Cardiac muscle cell (in vitro differentiated cells and primary cell): ENCODE measurements at regions not wholly inside any gene's neighbourhood (a gene's known extent, or its start where the extent isn't known, plus 50 kb on each side); places are given as distances from the start of the nearest gene placed in this dataset.

Experiments
- DNase-seq, 2 donors: peaks; one replicate each; pipeline versions ENCODE4 v3.0.0 to v3.0.0-alpha.2; 2010 to 2017; ENCODE audit warnings: low read depth in 1 of 2, low spot score in 1 of 2
- H3K27ac ChIP-seq: fragments of 200-600 bp; sonication (generic); 2 replicates; pipeline ENCODE4 v1.5.1; 2016
- H3K27me3 ChIP-seq: fragments of 200-600 bp; sonication (generic); 2 replicates; pipeline ENCODE4 v1.6.0; 2016; ENCODE audit warnings: control low read depth
- H3K36me3 ChIP-seq: fragments of 200-600 bp; sonication (generic); 2 replicates; pipeline ENCODE4 v1.5.1; 2016; ENCODE audit warnings: control low read depth
- H3K4me1 ChIP-seq: fragments of 200-600 bp; sonication (generic); 2 replicates; pipeline ENCODE4 v1.8.1; 2017; ENCODE audit warnings: low read depth, mild to moderate bottlenecking, mixed run types
- H3K4me3 ChIP-seq: fragments of 200-600 bp; sonication (generic); 2 replicates; pipeline ENCODE4 v1.5.1; 2016; ENCODE audit warnings: mild to moderate bottlenecking
- H3K9me3 ChIP-seq: fragments of 200-600 bp; sonication (generic); 2 replicates; pipeline ENCODE4 v1.5.1; 2017; ENCODE audit warnings: low read depth, mild to moderate bottlenecking, control low read depth
- CTCF ChIP-seq: IDR thresholded peaks from 2 replicates; pipeline ENCODE4 v1.5.1; 2012; ENCODE audit warnings: low read depth, mild to moderate bottlenecking, low read length

- no peak for TF ChIP-seq CTCF
- Histone ChIP-seq H3K27me3 (peaks cover 27% of the 10 kb centered on the region), H3K4me3 (no peak overlapping the region), H3K9me3 (no peaks in the 10 kb centered on the region), H3K27ac (no peak overlapping the region), H3K36me3 (no peaks in the 10 kb centered on the region), H3K4me1 (no peaks in the 10 kb centered on the region)
- DNase-seq: no peak
These were observed 136.1 kb upstream of the HAND1 start for GRCh38 chr5:154614125-154614524.

GRCh38 chr5:154612666-154613065, 134.6 kb upstream of the HAND1 start:
- peaks cover 11% of the 10 kb centered on the region for H3K4me1 ChIP-seq
- H3K4me3 ChIP-seq: no peak overlapping the region
- no peaks in the 10 kb centered on the region for H3K36me3 ChIP-seq
- DNase-seq: no peak
- TF ChIP-seq CTCF: no peak
- no peak overlapping the region for H3K27ac ChIP-seq
- peaks cover 27% of the 10 kb centered on the region for H3K27me3 ChIP-seq
- H3K9me3 ChIP-seq: no peaks in the 10 kb centered on the region

GRCh38 chr5:154611341-154611767, 133.3 kb upstream of the HAND1 start:
- Histone ChIP-seq H3K27me3 (peaks cover 27% of the 10 kb centered on the region), H3K4me1 (peaks cover 18% of the 10 kb centered on the region), H3K27ac (no peak overlapping the region), H3K36me3 (no peaks in the 10 kb centered on the region), H3K9me3 (no peaks in the 10 kb centered on the region), H3K4me3 (peak overlapping the region; percentile 30)
- DNase-seq: peak in 1 of 2 donors; percentile 32
- no peak for TF ChIP-seq CTCF

GRCh38 chr5:154610321-154611154, 132.5 kb upstream of the HAND1 start:
- H3K27ac ChIP-seq: no peak overlapping the region
- DNase-seq: peak; percentile 83 to 91
- H3K27me3 ChIP-seq: peaks cover 27% of the 10 kb centered on the region
- peak overlapping the region; percentile 30 for H3K4me3 ChIP-seq
- H3K4me1 ChIP-seq: peaks cover 18% of the 10 kb centered on the region
- no peaks in the 10 kb centered on the region for H3K36me3 ChIP-seq
- TF ChIP-seq CTCF: peak; percentile 96
- H3K9me3 ChIP-seq: no peaks in the 10 kb centered on the region

GRCh38 chr5:154609251-154609650, 131.2 kb upstream of the HAND1 start:
- H3K36me3 ChIP-seq: no peaks in the 10 kb centered on the region
- H3K27me3 ChIP-seq: peaks cover 27% of the 10 kb centered on the region
- no peak for DNase-seq
- no peak overlapping the region for H3K27ac ChIP-seq
- H3K4me1 ChIP-seq: peaks cover 18% of the 10 kb centered on the region
- H3K4me3 ChIP-seq: no peak overlapping the region
- H3K9me3 ChIP-seq: no peaks in the 10 kb centered on the region
- TF ChIP-seq CTCF: no peak
